Testis (tissue), 2 donors: ENCODE measurements at regions not wholly inside any gene's neighbourhood (a gene's known extent, or its start where the extent isn't known, plus 50 kb on each side); places are given as distances from the start of the nearest gene placed in this dataset.

Source experiments
- CTCF ChIP-seq, 3 experiments: fragments of 450-650 bp in 2 of 3; fragments of 200-600 bp in 1 of 3; sonication (generic) in 1 of 3; IDR thresholded peaks; one replicate each; pipeline ENCODE4 v1.5.1; 2016 to 2019; ENCODE audit warnings: antibody characterized with exemption in 3 of 3, mild to moderate bottlenecking in 2 of 3, moderate library complexity in 1 of 3
- POLR2A ChIP-seq: fragments of 450-650 bp; IDR thresholded peaks from one replicate; pipeline ENCODE4 v1.6.1; 2017; ENCODE audit warnings: antibody characterized with exemption, mild to moderate bottlenecking, moderate library complexity

GRCh38 chr7:67854221-67855178, 857.9 kb downstream of the TYW1 start:
- TF ChIP-seq CTCF (IDR thresholded peaks at IDR 0.05) (no peak), POLR2A (no peak)
